HG02840 (cell line): ENCODE measurements at regions not wholly inside any gene's neighbourhood (a gene's known extent, or its start where the extent isn't known, plus 50 kb on each side); places are given as distances from the start of the nearest gene placed in this dataset.

ENCODE experiments used
- ATAC-seq: cut with Tn5 transposase; IDR thresholded peaks from one replicate; pipeline ENCODE4 v1.9.1; 2021; ENCODE audit warnings: mild to moderate bottlenecking, moderate library complexity, moderate number of reproducible peaks; ENCODE audit not compliant: unreplicated experiment, low FRiP score

- no peak for ATAC-seq
Observed at GRCh38 chr14:22513066-22513812, 75.8 kb downstream of the DAD1 start.

DNA sequence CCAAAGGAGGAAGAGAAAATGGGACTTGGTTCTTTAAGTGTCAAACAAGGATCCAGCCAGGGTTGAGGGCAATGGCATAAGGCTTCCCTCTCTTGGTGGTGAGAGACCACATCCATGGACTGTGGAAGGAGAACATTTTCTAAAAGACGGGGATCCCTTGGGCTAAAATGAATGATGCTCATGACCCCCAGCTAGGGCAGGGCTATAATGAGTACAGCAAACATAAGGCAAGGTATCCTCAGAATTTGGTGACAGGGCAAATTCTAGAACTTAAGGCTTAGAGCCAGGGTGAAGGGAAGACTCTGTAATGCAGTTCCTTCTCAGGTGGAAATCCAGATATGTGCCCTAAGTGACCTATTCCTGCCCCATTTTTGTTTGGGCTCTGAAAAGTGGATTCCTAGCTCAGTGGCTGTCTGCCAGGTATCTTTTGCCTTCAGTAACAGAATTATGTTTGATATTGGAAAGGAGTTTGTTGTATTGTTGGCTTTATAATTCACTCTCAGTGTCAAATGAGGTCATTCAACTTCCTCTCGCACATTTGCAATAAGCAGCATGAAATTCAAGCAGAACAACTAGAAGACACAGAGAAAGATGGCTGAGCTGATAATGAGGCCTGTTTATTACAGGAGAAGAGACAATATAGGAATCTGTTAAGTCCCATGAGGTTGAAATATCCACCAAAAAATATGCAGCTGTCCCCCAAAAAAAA lies 76.8 kb downstream of the DAD1 start:
- ATAC-seq, result no peak

DNA sequence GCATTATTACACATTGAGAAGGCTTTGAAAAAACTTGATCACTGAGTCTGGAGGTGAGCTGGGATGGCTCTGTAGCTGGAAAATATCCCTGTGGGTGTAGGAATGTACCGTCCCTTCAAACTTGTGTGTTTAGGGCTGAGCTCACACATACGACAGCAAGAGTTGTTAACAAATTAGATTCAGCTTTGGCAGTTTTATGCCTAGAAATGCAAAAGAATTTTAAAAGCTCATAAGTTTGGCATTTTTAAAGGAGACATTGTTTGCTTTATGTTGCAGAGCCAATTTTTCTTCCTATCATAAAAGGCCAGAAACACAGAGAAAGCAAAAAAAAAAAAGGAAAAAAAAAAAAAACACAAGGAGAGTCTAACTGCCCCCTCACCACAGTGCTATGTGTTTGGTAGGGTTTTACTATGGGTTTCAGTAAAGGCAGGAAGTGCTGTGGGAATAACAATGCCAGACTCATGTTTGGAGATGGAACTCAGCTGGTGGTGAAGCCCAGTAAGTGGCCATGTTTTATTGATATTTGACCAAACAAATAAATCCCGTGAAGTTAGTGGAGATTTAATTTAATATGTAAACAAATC lies 78.4 kb downstream of the DAD1 start:
- ATAC-seq, result no peak

DNA sequence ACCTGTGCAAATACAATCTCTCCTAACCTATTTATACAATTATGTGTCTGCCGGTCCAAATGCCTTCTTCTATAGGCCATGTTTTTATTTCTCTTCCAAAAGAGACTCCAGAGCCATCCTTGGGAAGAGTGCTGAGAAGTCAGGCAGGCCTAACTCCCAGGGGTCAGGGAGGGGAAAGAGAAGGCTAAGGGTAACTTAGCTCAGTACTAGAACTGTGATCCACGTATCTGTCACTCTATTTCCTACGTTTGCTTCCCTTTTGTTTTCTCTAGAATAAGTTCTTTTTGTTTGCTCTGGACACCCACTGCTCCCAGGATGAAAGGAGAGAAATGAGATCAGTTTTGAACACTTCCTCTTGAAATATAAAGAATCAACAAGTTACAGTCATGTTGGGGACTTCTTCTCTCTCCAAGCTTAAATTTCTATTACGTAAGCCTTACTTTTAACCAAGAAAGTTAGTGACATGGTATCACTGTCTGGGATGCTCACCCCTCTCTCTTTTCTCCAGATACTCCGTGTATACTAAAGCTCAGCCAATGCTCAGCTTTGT lies 79.2 kb downstream of the DAD1 start:
- no peak for ATAC-seq

GRCh38 chr14:22509036-22509709 lies 79.9 kb downstream of the DAD1 start:
- no peak for ATAC-seq

GRCh38 chr14:22508662-22509035 lies 80.4 kb downstream of the DAD1 start:
- ATAC-seq, result no peak

DNA sequence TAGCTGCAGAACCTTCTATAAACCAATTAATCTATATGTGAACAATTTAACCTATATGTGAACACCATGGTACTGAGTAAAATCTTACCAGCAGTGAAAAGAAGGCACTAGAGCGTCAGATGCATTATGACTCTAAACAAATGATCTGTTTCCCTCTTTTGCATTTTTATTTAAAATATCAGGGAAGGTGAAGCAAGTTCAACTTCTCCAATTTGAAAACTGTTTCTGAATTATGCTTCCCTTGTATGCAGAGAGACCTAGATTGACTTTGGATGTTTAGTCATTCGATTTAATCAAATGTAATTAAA lies 80.9 kb downstream of the DAD1 start:
- ATAC-seq, result no peak

DNA sequence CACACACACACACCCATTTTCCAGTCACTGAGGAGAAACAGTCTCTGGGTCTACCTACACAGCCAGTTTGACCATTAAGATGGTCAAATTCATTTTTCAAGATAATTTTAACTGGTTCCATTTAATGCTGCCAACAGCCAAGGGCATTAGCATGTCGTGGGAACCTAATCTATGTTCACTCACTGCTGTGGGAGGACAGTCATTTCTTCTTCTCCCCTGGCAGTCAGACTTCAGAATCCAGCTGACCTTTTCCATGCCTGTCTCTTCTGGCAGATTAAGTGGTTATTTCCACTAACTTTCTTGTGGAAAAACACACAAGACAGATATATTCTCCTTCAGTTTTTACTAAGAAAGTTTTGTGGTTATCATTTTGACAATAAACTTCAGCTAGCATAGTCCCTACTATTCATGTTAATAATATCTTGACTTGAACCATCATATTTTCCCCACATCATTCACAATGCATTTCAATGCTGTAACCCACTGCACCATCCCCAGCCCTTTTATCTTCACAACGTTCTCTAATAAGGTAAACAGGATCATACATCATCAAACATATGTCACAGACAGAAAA lies 82.2 kb downstream of the DAD1 start:
- ATAC-seq, result no peak

DNA sequence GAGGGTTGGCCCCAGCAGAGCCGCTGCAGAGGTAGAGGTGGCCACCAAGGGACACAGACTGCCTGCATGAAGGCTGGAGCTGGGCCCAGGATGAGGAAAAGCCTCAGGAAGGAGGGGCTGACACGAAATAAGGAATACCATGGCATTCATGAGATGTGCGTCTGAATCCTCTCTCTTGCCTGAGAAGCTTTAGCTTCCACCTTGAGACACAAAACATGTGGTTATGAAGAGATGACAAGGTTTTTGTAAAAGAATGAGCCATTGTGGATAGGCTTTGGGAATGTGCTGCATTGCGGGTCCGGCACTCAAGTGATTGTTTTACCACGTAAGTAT lies 82.7 kb downstream of the DAD1 start:
- ATAC-seq, result no peak

DNA sequence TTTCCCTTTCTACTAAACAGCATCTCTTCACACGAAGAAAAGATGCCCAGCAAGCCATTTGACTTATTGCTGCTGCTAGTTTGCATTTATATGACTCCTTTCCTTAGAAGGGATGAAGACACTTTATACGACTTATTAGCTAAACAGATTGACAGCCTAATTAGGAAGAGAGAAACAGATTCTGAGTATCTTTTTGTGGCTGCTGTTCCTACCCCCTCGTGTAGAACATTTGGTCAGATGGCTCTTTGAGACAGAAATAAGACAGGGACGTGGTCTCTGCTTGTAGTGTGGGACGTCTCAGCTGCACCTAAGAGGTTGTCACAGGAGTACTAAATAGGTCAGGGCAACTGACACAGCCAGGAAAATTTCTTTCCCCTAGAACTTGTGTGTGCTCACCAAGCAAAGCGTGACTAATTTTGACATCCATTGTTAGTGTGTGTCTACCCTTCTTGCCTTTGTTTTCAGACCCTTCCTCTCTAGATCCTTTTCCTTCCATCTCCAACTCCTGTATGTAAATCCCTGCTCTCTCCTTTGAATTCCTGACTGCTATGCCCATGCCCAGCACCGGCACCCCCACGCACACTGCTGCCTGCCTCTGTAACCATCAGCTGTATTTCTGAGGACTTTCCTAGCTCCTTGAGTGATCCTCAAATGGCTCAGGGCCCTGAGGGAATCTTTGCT lies 83.2 kb downstream of the DAD1 start:
- ATAC-seq, result no peak

- ATAC-seq, result no peak
Observed at GRCh38 chr14:22505309-22505696, 83.7 kb downstream of the DAD1 start.

- ATAC-seq, result no peak
Observed at GRCh38 chr14:22502551-22502950, 86.5 kb downstream of the DAD1 start.

- ATAC-seq, result no peak
Observed at GRCh38 chr14:22502007-22502406, 87.0 kb downstream of the DAD1 start.

- ATAC-seq, result no peak
Observed at GRCh38 chr14:22500954-22501726, 87.9 kb downstream of the DAD1 start.

DNA sequence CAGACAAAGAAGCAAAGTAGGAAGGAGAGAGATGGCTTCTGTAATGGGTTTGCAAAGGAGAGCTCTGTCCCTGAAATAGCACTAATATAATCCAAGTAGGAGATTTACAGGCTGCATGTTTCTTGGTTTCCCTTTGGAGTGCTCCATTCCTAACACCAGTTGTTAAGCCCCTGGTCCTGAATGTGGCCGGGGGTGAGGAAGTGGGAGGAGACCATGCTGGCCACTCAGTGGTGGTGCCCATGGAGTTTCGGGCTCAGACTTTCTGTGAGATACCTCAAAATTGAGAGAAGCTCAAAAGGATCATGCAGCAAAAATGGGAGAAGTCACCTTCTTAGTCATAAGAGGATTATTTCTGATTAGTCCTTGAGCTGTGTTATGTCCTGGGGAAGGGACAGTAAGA lies 88.5 kb downstream of the DAD1 start:
- ATAC-seq, result no peak

GRCh38 chr14:22497671-22498093 lies 91.3 kb downstream of the DAD1 start:
- no peak for ATAC-seq

- ATAC-seq, result no peak
Observed at GRCh38 chr14:22497144-22497423, 91.9 kb downstream of the DAD1 start.

DNA sequence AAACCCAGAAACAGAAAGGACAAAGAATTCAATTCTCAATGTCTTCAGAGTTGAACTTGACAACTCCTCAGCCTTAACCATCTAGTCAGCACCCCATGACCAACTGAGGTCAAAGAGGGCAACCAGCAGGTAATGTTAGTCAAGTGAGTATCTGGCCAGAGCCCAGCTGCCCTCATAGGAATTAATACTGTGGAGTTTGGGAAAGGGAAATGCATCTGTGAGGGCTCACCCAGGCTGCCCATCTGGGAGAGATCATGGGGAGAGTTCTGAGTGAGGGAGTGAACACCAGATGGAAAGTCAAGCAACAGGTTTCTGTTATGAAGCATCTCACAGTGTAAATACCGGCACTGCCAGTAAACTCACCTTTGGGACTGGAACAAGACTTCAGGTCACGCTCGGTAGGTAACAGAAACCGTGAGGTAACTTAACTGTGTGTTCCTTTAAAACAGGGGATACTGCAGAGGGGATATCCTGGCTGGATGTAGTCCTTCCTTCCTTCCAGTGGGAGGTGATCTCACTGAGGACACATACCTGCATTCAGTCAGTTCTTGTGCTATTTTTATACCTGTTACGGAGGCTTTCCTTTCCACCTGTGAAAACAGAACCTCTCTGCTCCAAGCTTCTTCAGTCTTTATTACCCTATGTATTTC lies 94.4 kb downstream of the DAD1 start:
- no peak for ATAC-seq

DNA sequence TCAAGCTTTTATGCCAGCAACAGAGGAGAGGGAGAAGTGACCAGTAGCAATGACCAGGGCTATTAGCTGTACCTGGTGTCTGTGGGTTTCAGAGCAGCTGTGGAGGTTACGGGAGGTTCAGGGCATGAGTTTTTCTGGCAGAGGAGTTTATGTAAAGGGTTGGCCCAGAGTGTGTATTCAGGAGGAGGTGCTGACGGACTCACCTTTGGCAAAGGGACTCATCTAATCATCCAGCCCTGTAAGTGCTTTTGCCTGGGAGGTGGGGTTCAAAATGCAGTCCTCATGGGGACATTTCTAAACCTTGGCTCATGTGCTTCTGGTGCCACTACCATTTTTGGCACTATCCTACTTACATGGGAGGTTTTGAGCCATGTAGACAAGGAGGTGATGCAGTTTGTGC lies 95.3 kb downstream of the DAD1 start:
- no peak for ATAC-seq
